ENCODE measurements at regions not wholly inside any gene's neighbourhood (a gene's known extent, or its start where the extent isn't known, plus 50 kb on each side); places are given as distances from the start of the nearest gene placed in this dataset.

DNA sequence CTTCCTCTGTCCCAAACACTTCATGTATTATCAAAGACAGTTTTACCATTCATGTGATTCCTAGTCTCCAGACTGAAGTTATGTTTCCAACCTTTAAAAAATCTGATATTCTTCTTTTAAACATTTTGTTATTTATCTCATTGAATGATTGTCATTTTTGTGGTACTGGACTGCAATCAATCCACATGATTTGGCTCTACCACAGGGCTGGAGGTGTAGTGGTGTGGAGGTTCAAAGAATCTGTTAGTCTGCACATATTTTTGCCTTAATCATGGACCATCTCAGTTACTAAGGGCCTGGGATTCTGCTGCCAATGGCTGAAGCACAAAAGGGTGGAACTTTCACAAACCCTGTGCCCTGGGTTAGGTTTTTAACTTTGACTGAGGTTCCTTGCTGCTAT lies 164.1 kb upstream of the JAG1 start:
- in situ Hi-C loops (cut with MboI; ENCODE audit: low sequenced_read_pairs), result no loop called here

More for the DNA sequence above, 164.1 kb upstream of the JAG1 start:
- H3K56ac ChIP-seq (ENCODE audit: extremely low read depth, insufficient read depth, low read length), result no peak overlapping the region
- H4K8ac ChIP-seq (ENCODE audit: low read depth in 2 of 2, low read length in 2 of 2), result no peak overlapping the region
- dilution Hi-C loops (cut with HindIII; ENCODE audit: low sequenced_read_pairs, unreplicated experiment), result no loop called here
- no peak overlapping the region for H3K9ac ChIP-seq (ENCODE audit: low read depth, low read length)
- no peak overlapping the region for H2BK20ac ChIP-seq (ENCODE audit: low read depth, low read length)
- no TSS peak for BruUV-seq (replicated peaks)
- no peak overlapping the region for H2BK15ac ChIP-seq (ENCODE audit: low read depth, low read length)
- ChIA-PET POLR2A (ENCODE audit: unreplicated experiment) (no interaction called here), CTCF (no interaction called here)
- no peak overlapping the region for H4K91ac ChIP-seq (ENCODE audit: insufficient read depth, low read depth, low read length)
- H3K79me1 ChIP-seq (ENCODE audit: low read depth in 1 of 2, low read length in 2 of 2), result no peaks in the 10 kb centered on the region
- H2AK9ac ChIP-seq (replicated peaks; ENCODE audit: low read depth, low read length, poor library complexity), result no peak overlapping the region
- TF ChIP-seq MAFK (IDR thresholded peaks at IDR 0.05; ENCODE audit: low read depth, low read length) (no peak), USF2 (IDR thresholded peaks at IDR 0.05; ENCODE audit: low read depth, low read length) (no peak), MAZ (IDR thresholded peaks at IDR 0.05; ENCODE audit: borderline replicate concordance, low read depth, low read length) (no peak), CHD1 (IDR thresholded peaks at IDR 0.05; ENCODE audit: low read depth, low read length) (no peak), NFE2L2 (IDR thresholded peaks at IDR 0.05; ENCODE audit: low read depth, low read length) (no peak), CEBPB (IDR thresholded peaks at IDR 0.05; ENCODE audit: low read depth, low read length) (no peak), SMC3 (IDR thresholded peaks at IDR 0.05; ENCODE audit: low read depth, low read length) (no peak), RCOR1 (IDR thresholded peaks at IDR 0.05; ENCODE audit: insufficient replicate concordance, low read length) (no peak), RFX5 (IDR thresholded peaks at IDR 0.05; ENCODE audit: low read depth, low read length) (no peak)
- no peaks in the 10 kb centered on the region for H4K20me1 ChIP-seq (ENCODE audit: insufficient read depth, low read length)
- H3K4me2 ChIP-seq (ENCODE audit: low read depth, low read length), result no peak overlapping the region
- no peak overlapping the region for H2BK5ac ChIP-seq (ENCODE audit: low read depth, low read length, poor library complexity, severe bottlenecking)
- H3K18ac ChIP-seq (ENCODE audit: low read depth, low read length), result no peak overlapping the region
- intact Hi-C loops (cut with micrococcal nuclease), result no loop called here
- no peak overlapping the region for H3K4ac ChIP-seq (ENCODE audit: low read depth, low read length)
- H2AFZ ChIP-seq (replicated peaks; ENCODE audit: low read length, poor library complexity), result no peak overlapping the region
- no peak overlapping the region for H3K27ac ChIP-seq (ENCODE audit: insufficient read depth, low read length)
- ATAC-seq (ENCODE audit: low read depth) (no peak), DNase-seq (no peak)
- peaks cover 5% of the 10 kb centered on the region; the same call in 1 of the 2 replicates for H3K9me3 ChIP-seq (ENCODE audit: control insufficient read depth, insufficient read depth, low read length)
- peaks cover 2% of the 10 kb centered on the region; the same call in 1 of the 2 replicates for H3K4me1 ChIP-seq (ENCODE audit: control insufficient read depth, insufficient read depth, low read length)
- H3K14ac ChIP-seq (replicated peaks; ENCODE audit: low read depth, low read length), result no peak overlapping the region
- H4K5ac ChIP-seq (ENCODE audit: low read depth, low read length), result no peak overlapping the region
- H2AK5ac ChIP-seq (ENCODE audit: low read depth, low read length), result no peak overlapping the region
- H3K4me3 ChIP-seq (ENCODE audit: insufficient read depth, low read depth, low read length), result no peak overlapping the region
- H3K23ac ChIP-seq (ENCODE audit: low read depth, low read length), result no peak overlapping the region
- no peaks in the 10 kb centered on the region for H3K9me1 ChIP-seq (ENCODE audit: insufficient read depth, low read length)
- H3K36me3 ChIP-seq (ENCODE audit: control insufficient read depth, insufficient read depth, low read length), result no peaks in the 10 kb centered on the region
- peaks cover 2% of the 10 kb centered on the region; the same call in 1 of the 2 replicates for H3K27me3 ChIP-seq (ENCODE audit: control insufficient read depth, insufficient read depth, low read length)
- H2BK120ac ChIP-seq (ENCODE audit: low read depth, low read length), result no peak overlapping the region
